Liver (tissue), 8 donors: ENCODE measurements at regions not wholly inside any gene's neighbourhood (a gene's known extent, or its start where the extent isn't known, plus 50 kb on each side); places are given as distances from the start of the nearest gene placed in this dataset.
A peak's percentile ranks its signal among the peaks of the same experiment; 100 is the strongest.

ENCODE experiments used
- DNase-seq: peaks from one replicate; pipeline ENCODE4 v3.0.0-alpha.2; 2017; ENCODE audit warnings: low spot score
- H3K27ac ChIP-seq, 2 donors: one replicate each; pipeline ENCODE4 v1.7.0; 2013; ENCODE audit warnings: inconsistent platforms in 2 of 2, low read length in 2 of 2, control low read depth in 1 of 2, low read depth in 1 of 2, mild to moderate bottlenecking in 1 of 2
- H3K27me3 ChIP-seq, 4 donors: one replicate each; pipeline versions ENCODE4 v1.6.1 to v1.7.0; 2013; ENCODE audit warnings: low read length in 3 of 4, inconsistent platforms in 1 of 4, mild to moderate bottlenecking in 1 of 4, moderate library complexity in 1 of 4; ENCODE audit not compliant: control insufficient read depth in 4 of 4, insufficient read depth in 4 of 4
- H3K36me3 ChIP-seq, 4 donors: one replicate each; pipeline versions ENCODE4 v1.6.1 to v1.7.0; 2013; ENCODE audit warnings: low read length in 3 of 4, mild to moderate bottlenecking in 3 of 4, low read depth in 1 of 4, moderate library complexity in 1 of 4; ENCODE audit not compliant: control insufficient read depth in 4 of 4, insufficient read depth in 3 of 4
- H3K4me1 ChIP-seq, 4 donors: one replicate each; pipeline versions ENCODE4 v1.6.1 to v1.7.0; 2013; ENCODE audit warnings: low read length in 3 of 4, mild to moderate bottlenecking in 3 of 4, moderate library complexity in 1 of 4; ENCODE audit not compliant: control insufficient read depth in 4 of 4, insufficient read depth in 4 of 4
- H3K4me3 ChIP-seq, 3 donors: one replicate each; pipeline versions ENCODE4 v1.6.1 to v1.7.0; 2013; ENCODE audit warnings: low read length in 3 of 3, control low read depth in 1 of 3, low read depth in 1 of 3, mild to moderate bottlenecking in 1 of 3
- H3K9ac ChIP-seq, 2 donors: one replicate each; pipeline ENCODE4 v1.7.0; 2013; ENCODE audit warnings: low read length in 2 of 2, mild to moderate bottlenecking in 2 of 2, moderate library complexity in 2 of 2, control low read depth in 1 of 2, low read depth in 1 of 2
- H3K9me3 ChIP-seq, 4 donors: one replicate each; pipeline versions ENCODE4 v1.6.1 to v1.7.0; 2013; ENCODE audit warnings: low read length in 3 of 4; ENCODE audit not compliant: control insufficient read depth in 4 of 4
- EGR1 ChIP-seq, 2 donors: IDR thresholded peaks; 2 replicates each; pipeline ENCODE4 v1.6.1; 2016 to 2018; ENCODE audit warnings: antibody characterized with exemption in 2 of 2, low read depth in 2 of 2
- FOXA1 ChIP-seq: IDR thresholded peaks from 2 replicates; pipeline ENCODE4 v1.6.1; 2016; ENCODE audit warnings: antibody characterized with exemption
- GABPA ChIP-seq, 2 donors: IDR thresholded peaks in 1 of 2; conservative IDR thresholded peaks in 1 of 2; 2 replicates each; pipeline ENCODE4 v1.6.1; 2016; ENCODE audit warnings: antibody characterized with exemption in 2 of 2, mild to moderate bottlenecking in 1 of 2, moderate library complexity in 1 of 2
- HNF4A ChIP-seq, 2 donors: conservative IDR thresholded peaks; 2 replicates each; pipeline ENCODE4 v1.6.1; 2016; ENCODE audit warnings: antibody characterized with exemption in 2 of 2, mild to moderate bottlenecking in 2 of 2
- JUND ChIP-seq, 2 donors: IDR thresholded peaks; 2 replicates each; pipeline ENCODE4 v1.6.1; 2016; ENCODE audit warnings: antibody characterized with exemption in 2 of 2
- NR2F2 ChIP-seq: IDR thresholded peaks from 2 replicates; pipeline ENCODE4 v1.6.1; 2016; ENCODE audit warnings: antibody characterized with exemption
- RAD21 ChIP-seq, 2 donors: IDR thresholded peaks; 2 replicates each; pipeline ENCODE4 v1.6.1; 2016; ENCODE audit warnings: antibody characterized with exemption in 2 of 2, mild to moderate bottlenecking in 2 of 2
- RXRA ChIP-seq, 2 donors: IDR thresholded peaks; 2 replicates each; pipeline ENCODE4 v1.6.1; 2017 to 2018; ENCODE audit warnings: antibody characterized with exemption in 2 of 2, mild to moderate bottlenecking in 1 of 2
- SP1 ChIP-seq: IDR thresholded peaks from 2 replicates; pipeline ENCODE4 v1.6.1; 2018; ENCODE audit warnings: antibody characterized with exemption, mild to moderate bottlenecking
- TAF1 ChIP-seq: conservative IDR thresholded peaks from 2 replicates; pipeline ENCODE4 v1.6.1; 2016; ENCODE audit warnings: antibody characterized with exemption, mild to moderate bottlenecking
- WGBS: extraction: QIAGEN DNeasy Blood & Tissue Kit; methylation state at CpG from one replicate; pipeline ENCODE4 v1.1.7; 2013; 5-methylcytosine and 5-hydroxymethylcytosine counted together
- TF ChIP-seq, protein P1 (sequence below): IDR thresholded peaks from 2 replicates; pipeline ENCODE4 v1.6.1; 2016; ENCODE audit warnings: antibody characterized with exemption, mild to moderate bottlenecking
- TF ChIP-seq, protein P2 (sequence below): IDR thresholded peaks from 2 replicates; pipeline ENCODE4 v1.6.1; 2016; ENCODE audit warnings: antibody characterized with exemption
- TF ChIP-seq, protein P3 (sequence below): fragments of 150-350 bp; IDR thresholded peaks from 2 replicates; pipeline ENCODE4 v1.5.1; 2017; ENCODE audit warnings: improper control_type of control experiment, low read depth, low read length; ENCODE audit not compliant: missing input control
- donor health status: healthy.
- donor health status: healthy.
- donor health status: healthy.
- donor health status: healthy.
- donor health status: healthy.

- Histone ChIP-seq H3K27me3 (no peaks in the 10 kb centered on the region), H3K27ac (no peak overlapping the region), H3K4me3 (no peak overlapping the region), H3K9ac (no peak overlapping the region), H3K36me3 (no peaks in the 10 kb centered on the region), H3K9me3 (no peaks in the 10 kb centered on the region), H3K4me1 (no peaks in the 10 kb centered on the region)
- DNase-seq = no peak
- WGBS = 28% methylated on average over 3 of the region's 3 CpGs
- no peak for TF ChIP-seq RAD21 (IDR thresholded peaks at IDR 0.05)
- TF ChIP-seq RXRA (IDR thresholded peaks at IDR 0.05) = no peak
- TF ChIP-seq HNF4A (conservative IDR thresholded peaks at IDR 0.05) = no peak
- TF ChIP-seq, protein P1, sequence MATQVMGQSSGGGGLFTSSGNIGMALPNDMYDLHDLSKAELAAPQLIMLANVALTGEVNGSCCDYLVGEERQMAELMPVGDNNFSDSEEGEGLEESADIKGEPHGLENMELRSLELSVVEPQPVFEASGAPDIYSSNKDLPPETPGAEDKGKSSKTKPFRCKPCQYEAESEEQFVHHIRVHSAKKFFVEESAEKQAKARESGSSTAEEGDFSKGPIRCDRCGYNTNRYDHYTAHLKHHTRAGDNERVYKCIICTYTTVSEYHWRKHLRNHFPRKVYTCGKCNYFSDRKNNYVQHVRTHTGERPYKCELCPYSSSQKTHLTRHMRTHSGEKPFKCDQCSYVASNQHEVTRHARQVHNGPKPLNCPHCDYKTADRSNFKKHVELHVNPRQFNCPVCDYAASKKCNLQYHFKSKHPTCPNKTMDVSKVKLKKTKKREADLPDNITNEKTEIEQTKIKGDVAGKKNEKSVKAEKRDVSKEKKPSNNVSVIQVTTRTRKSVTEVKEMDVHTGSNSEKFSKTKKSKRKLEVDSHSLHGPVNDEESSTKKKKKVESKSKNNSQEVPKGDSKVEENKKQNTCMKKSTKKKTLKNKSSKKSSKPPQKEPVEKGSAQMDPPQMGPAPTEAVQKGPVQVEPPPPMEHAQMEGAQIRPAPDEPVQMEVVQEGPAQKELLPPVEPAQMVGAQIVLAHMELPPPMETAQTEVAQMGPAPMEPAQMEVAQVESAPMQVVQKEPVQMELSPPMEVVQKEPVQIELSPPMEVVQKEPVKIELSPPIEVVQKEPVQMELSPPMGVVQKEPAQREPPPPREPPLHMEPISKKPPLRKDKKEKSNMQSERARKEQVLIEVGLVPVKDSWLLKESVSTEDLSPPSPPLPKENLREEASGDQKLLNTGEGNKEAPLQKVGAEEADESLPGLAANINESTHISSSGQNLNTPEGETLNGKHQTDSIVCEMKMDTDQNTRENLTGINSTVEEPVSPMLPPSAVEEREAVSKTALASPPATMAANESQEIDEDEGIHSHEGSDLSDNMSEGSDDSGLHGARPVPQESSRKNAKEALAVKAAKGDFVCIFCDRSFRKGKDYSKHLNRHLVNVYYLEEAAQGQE = no peak
- TF ChIP-seq JUND (IDR thresholded peaks at IDR 0.05) = no peak
- no peak for TF ChIP-seq GABPA (IDR thresholded peaks at IDR 0.05 in 1 of 2, conservative IDR thresholded peaks at IDR 0.05 in 1 of 2)
- TF ChIP-seq NR2F2 = peak; percentile 64
- TF ChIP-seq, protein P2, sequence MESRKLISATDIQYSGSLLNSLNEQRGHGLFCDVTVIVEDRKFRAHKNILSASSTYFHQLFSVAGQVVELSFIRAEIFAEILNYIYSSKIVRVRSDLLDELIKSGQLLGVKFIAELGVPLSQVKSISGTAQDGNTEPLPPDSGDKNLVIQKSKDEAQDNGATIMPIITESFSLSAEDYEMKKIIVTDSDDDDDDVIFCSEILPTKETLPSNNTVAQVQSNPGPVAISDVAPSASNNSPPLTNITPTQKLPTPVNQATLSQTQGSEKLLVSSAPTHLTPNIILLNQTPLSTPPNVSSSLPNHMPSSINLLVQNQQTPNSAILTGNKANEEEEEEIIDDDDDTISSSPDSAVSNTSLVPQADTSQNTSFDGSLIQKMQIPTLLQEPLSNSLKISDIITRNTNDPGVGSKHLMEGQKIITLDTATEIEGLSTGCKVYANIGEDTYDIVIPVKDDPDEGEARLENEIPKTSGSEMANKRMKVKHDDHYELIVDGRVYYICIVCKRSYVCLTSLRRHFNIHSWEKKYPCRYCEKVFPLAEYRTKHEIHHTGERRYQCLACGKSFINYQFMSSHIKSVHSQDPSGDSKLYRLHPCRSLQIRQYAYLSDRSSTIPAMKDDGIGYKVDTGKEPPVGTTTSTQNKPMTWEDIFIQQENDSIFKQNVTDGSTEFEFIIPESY = no peak
These were observed 336.3 kb upstream of the NOVA1 start for GRCh38 chr14:26934151-26934550.

DNA sequence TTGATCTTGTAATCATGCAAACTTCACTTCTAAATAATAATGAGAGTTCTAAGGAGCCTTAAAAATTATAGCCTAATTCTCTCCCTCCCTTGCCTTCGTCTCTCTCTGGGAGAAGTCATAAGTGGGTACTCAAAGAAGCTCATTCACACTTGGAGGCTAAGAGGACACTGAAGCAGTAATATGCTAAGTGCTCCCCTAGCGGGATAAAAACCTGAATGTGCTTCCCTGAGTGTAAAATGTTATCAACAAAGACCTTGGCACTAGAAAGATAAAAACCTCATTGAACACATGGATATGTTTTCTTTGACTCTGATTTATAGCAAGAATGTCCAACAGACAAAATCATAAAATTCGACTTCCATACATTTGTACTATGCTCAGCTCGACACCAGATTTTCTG lies 337.9 kb upstream of the NOVA1 start:
- Histone ChIP-seq H3K4me3 (no peak overlapping the region), H3K27me3 (no peaks in the 10 kb centered on the region), H3K9ac (no peak overlapping the region), H3K36me3 (no peaks in the 10 kb centered on the region), H3K27ac (no peak overlapping the region), H3K9me3 (no peaks in the 10 kb centered on the region), H3K4me1 (no peaks in the 10 kb centered on the region)
- TF ChIP-seq TAF1 (no peak), FOXA1 (no peak), HNF4A (conservative IDR thresholded peaks at IDR 0.05) (no peak), SP1 (no peak), EGR1 (IDR thresholded peaks at IDR 0.05; ENCODE audit: low read depth in 2 of 2) (no peak), RXRA (IDR thresholded peaks at IDR 0.05) (no peak)
- TF ChIP-seq, protein P1 = no peak
- TF ChIP-seq, protein P3, sequence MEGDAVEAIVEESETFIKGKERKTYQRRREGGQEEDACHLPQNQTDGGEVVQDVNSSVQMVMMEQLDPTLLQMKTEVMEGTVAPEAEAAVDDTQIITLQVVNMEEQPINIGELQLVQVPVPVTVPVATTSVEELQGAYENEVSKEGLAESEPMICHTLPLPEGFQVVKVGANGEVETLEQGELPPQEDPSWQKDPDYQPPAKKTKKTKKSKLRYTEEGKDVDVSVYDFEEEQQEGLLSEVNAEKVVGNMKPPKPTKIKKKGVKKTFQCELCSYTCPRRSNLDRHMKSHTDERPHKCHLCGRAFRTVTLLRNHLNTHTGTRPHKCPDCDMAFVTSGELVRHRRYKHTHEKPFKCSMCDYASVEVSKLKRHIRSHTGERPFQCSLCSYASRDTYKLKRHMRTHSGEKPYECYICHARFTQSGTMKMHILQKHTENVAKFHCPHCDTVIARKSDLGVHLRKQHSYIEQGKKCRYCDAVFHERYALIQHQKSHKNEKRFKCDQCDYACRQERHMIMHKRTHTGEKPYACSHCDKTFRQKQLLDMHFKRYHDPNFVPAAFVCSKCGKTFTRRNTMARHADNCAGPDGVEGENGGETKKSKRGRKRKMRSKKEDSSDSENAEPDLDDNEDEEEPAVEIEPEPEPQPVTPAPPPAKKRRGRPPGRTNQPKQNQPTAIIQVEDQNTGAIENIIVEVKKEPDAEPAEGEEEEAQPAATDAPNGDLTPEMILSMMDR = no peak
- 59% methylated on average over 4 of the region's 4 CpGs for WGBS
- no peak for DNase-seq
